Right ventricle myocardium inferior (tissue), 1 donor: ENCODE measurements at regions not wholly inside any gene's neighbourhood (a gene's known extent, or its start where the extent isn't known, plus 50 kb on each side); places are given as distances from the start of the nearest gene placed in this dataset.
A peak's percentile ranks its signal among the peaks of the same experiment; 100 is the strongest.
"Not testable (repeated sequence)": the region's sequence is repeated elsewhere in the genome, so short reads cannot be mapped to it uniquely, and the experiment has no call there.

Experiments
- ATAC-seq: fragments of 200-7000 bp; cut with Tn5 transposase; one replicate; pipeline ENCODE4 v1.9.1; 2020; ENCODE audit warnings: mild to moderate bottlenecking, moderate library complexity
- DNase-seq: peaks from one replicate; pipeline ENCODE4 v3.0.0; 2021; ENCODE audit errors: missing footprints
- intact Hi-C: fragments of 100-400 bp; cut with DNase I; formaldehyde crosslinking; loops from one replicate; pipeline ENCODE4 v1.11.0; 2022
- donor health status: DM: no; HTN: yes; CAD: no; lungs with severe emphysema.

- ATAC-seq = no peak
- no peak for DNase-seq
- intact Hi-C loops = no loop called here
Observed at GRCh38 chr9:129434187-129434586, 186.7 kb downstream of the C9orf50 start.

DNA sequence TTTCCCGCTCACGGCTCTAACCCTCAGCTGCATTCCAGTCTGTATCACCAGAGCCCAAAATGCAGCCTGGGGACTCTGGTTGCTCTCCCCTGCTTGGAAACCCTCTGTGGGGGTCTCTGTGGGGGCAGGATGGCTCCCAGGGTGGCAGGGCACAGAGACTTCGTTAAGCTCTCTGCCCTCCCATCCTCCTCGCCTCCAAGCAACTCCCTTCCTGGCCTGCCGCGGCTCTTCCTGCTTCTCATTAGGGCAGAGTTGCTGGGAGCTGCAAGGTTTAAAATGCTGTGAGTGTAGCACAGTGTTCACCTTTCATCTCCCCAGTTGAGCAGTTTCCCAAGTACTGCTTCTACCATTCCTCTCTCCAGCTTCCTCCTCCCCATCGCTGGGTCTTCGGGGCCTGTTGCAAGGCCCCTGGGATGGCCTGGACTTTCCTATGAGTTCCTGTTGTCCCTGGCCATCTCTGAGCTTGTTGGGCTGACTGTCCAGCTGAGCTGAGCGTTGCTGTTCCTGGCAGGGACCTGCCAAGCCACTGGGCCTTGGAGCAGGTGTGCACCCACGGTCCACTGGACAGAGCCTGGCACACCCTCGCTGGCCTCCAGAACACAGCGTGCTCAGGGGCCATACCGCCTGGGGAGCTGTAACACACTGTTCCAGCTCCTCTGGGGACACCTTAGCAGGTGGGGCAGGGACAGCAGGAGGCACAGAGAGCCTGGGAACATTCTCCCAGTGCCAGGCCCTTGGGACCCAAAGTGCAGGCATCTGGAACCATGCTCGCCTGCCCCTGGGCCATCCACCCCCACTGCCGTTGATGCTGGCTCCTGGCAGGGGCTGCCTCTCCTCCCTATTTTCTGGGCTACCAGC, 188.4 kb downstream of the C9orf50 start:
- ATAC-seq (peak; percentile 14), DNase-seq (no peak)
- intact Hi-C loops = no loop called here

- intact Hi-C loops = no loop called here
- ATAC-seq = no peak
- no peak for DNase-seq
Observed at GRCh38 chr9:129430940-129431643, 189.8 kb downstream of the C9orf50 start.

- no peak for ATAC-seq
Observed at GRCh38 chr9:129428864-129429577, 191.9 kb downstream of the C9orf50 start.

DNA sequence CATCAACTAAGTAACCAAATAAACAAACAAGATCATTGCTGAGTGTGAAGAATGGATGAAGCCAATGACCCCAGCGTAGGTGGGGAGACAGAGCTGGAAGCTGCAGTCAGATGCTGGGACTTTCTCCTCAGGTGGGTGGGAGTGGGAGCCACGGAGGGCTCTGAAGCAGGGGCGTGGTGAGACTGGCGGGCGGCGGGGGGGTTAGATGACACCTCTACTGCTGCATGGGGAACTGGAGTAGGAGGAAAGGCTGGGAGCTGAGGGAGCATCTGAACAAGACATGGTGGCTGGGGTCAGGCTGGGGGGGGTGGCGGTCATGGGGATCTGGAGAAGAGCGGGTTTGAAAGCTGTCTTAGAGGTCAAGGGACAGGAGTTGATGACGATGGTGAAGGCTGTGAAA, 193.8 kb downstream of the C9orf50 start:
- ATAC-seq (no peak), DNase-seq (no peak)
- intact Hi-C loops = no loop called here

More at GRCh38 chr9:129428864-129429577, 191.9 kb downstream of the C9orf50 start:
- DNase-seq = no peak
- intact Hi-C loops = no loop called here

DNA sequence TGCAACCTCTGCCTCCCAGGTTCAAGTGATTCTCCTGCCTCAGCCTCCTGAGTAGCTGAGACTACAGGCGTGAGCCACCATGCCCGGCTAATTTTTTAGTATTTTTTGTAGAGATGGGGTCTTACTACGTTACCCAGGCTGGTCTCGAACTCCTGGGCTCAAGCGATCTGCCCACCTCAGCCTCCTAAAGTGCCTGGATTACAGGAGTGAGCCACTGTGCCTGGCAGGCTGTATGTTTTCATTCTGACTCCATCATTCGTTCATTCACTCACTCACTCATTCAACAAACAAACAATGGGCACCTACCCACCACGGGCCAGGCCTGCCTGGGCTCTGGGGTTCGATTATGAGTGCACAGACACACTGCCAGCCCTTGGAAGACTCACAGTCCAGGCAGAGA, 197.1 kb downstream of the C9orf50 start:
- ATAC-seq, DNase-seq: not testable (repeated sequence)
- intact Hi-C loops = loop anchor here (2.0 kb wide), 1 partner anchor 25 kb away; no protein-coding TSS in a partner anchor

DNA sequence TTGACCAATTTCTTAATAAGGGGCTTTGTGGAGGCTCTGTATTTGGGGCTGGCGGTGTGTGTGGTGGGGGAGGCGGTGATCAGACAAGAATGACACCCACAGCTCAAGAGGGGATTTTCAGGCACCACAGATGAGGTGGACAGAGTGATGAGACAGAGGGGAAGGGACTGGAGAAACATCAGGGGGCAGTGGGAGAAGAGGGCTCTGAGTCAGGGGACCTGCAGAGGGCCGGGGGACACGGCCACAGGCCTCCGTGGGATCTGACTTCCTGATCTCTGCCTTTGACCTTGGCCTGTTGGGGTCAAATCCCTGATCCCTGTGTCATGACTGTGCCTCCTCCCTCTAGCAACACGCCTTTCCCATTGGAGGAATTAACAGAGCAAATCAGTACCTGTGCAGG, 197.7 kb downstream of the C9orf50 start:
- no peak for ATAC-seq
- intact Hi-C loops = loop anchor here (2.0 kb wide), 1 partner anchor 24 kb away; no protein-coding TSS in a partner anchor
- no peak for DNase-seq

DNA sequence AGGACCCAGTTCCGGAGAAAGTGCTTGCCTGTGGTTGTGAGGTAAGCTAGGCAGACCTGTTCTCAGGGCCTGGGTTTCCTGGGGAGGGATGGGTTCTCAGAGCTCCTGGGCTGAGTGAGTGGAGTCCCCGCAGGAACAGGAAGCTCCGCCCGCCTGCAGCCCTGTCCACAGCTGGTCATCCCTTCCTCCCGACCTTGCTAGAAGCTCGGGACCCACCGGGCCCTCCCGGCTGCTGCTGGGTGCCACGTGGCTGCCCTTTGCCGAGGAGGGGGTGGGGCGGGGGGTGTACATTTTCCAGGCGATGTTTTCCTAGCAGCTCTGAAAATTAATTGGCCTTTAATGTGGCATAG, 198.1 kb downstream of the C9orf50 start:
- intact Hi-C loops = loop anchor here (2.0 kb wide), 1 partner anchor 24 kb away; no protein-coding TSS in a partner anchor
- DNase-seq = peak; percentile 63
- no peak for ATAC-seq

GRCh38 chr9:129422032-129422842, 198.7 kb downstream of the C9orf50 start:
- DNase-seq (no peak), ATAC-seq (no peak)
- intact Hi-C loops = loop anchor here (2.0 kb wide), 1 partner anchor 23 kb away; no protein-coding TSS in a partner anchor

DNA sequence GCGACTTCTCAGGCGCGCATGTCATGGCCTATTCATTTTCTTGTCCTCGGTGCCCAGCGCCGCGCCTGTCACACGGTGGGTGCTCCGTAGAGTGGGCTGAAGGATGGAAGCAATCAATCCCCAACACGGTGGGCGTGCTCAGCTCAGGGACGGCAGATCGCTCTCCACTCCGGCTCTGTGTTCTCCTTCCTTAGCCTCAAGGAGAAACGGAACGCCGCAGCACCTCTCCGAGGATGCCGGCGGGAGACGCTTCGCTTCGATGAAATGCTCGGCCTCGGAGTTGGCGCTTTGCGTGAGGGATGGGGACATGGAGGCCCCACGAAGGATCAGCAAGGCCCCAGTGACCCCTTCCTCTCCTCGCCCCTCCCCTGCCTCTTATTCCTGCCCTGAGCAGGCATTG, 199.5 kb downstream of the C9orf50 start:
- intact Hi-C loops = no loop called here
- no peak for DNase-seq
- ATAC-seq = no peak

GRCh38 chr9:129420721-129421120, 200.2 kb downstream of the C9orf50 start:
- DNase-seq = no peak
- intact Hi-C loops = no loop called here
- no peak for ATAC-seq

GRCh38 chr9:129419382-129419899, 201.5 kb downstream of the C9orf50 start:
- ATAC-seq = no peak
- intact Hi-C loops = loop anchor here (10.0 kb wide), 2 partner anchors 165 to 245 kb away; partner anchors contain the start of gene IER5L
- DNase-seq = no peak

GRCh38 chr9:129418451-129418850, 202.4 kb downstream of the C9orf50 start:
- intact Hi-C loops = loop anchor here (10.0 kb wide), 2 partner anchors 164 to 244 kb away; partner anchors contain the start of gene IER5L
- DNase-seq (no peak), ATAC-seq (no peak)

DNA sequence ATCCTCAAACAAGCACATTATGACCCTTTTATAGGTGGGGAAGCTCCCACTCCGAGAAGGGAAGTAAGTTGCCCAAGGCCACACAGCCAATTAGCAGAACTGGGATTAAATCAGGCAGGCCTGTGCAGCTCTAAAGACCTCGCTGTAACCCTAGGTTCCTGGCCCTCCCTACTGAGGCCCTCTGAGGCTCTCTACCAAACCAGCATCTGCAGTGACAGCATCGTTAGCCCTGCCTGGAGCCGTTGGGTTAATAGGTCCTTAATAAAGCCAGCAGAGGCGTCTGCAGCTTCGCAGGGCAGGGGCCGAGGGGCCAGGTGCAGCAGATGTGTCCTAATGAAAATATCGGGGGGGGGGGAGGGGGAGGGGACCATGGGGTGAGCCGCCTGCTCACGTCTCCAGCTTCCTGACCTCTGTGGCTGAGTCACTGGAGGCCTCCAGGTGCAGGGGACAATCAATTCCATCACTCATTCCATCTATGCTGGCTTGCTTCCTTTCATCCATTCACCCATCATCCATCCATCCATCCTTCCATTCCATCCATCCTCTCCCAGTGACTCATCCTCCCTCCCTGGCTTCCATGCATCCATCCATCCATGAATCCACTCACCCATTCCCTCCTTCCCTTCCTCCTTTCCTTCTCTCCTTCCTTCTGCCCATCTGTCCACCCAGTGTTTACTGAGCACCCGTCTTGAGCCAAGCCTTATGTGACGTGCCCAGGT, 203.9 kb downstream of the C9orf50 start:
- DNase-seq (no peak), ATAC-seq (no peak)
- intact Hi-C loops = loop anchor here (10.0 kb wide), 2 partner anchors 162 to 242 kb away; partner anchors contain the start of gene IER5L

DNA sequence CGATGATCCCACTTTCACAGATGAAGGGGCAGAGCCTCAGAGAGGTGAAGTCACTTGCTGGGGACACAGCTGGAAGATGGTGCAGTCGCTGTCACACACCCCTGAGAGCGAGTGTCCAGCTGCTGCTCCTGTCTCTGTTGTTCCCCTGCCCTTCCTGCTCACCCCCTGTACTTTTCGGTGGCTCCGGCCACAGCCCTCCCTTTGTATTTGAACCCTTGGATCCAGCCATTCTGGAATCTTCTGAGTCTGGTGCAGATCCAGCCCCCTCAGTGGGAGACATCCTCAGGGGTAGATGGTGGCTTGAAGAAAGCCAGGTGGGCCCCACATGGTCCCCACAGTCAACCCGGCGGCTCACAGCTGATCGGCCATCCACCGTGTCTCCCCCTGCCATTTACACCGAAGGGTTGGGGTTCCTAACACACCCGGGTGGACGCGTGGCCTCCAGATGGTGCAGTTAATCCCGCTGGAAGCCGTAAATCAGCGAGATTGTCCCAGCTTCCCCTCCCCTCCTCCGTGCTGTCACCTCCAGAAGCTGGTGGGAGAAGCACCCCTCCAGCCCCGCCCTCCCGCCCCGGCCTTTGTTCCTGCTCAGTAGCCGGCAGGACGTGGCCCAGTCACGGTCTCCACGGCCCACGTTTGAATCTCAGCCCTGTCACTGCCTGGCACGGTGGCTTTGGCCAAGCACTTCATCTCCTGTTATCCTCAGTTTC, 204.8 kb downstream of the C9orf50 start:
- DNase-seq (no peak), ATAC-seq (no peak)
- intact Hi-C loops = loop anchor here (10.0 kb wide), 2 partner anchors 161 to 241 kb away; partner anchors contain the start of gene IER5L

- intact Hi-C loops = loop anchor here (10.0 kb wide), 2 partner anchors 160 to 240 kb away; partner anchors contain the start of gene IER5L
- ATAC-seq (no peak), DNase-seq (peak; percentile 42)
Observed at GRCh38 chr9:129414993-129415941, 205.6 kb downstream of the C9orf50 start.
